ENCODE measurements at regions not wholly inside any gene's neighbourhood (a gene's known extent, or its start where the extent isn't known, plus 50 kb on each side); places are given as distances from the start of the nearest gene placed in this dataset.

DNA sequence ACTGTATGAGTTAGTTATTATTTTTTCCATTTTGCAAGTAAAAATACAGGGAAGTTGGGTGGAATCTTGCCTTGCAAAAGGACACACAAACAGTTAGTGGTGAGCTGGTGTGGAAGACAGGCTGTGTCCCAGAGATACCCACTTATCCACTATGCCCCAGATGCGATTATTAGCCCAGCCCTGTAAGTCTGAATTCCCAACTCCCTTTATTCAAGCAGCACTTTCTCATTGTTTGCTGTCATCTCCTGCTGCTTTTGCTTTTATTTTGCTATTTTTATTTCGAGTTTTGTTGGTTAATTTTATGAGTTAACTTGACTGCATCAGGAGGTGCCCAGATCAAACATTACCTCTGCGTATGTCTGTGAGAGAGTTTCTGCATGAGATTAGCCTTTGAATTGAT is 239.4 kb downstream of the DOK5 start:
- no peaks in the 10 kb centered on the region for H3K79me2 ChIP-seq (ENCODE audit: control insufficient read depth, insufficient read depth, low read length)
- DNase-seq (ENCODE audit: low read depth, low spot score) (no peak), FAIRE-seq (no peak), ATAC-seq (no peak)
- no peaks in the 10 kb centered on the region for H4K20me1 ChIP-seq (ENCODE audit: control insufficient read depth, insufficient read depth)
- intact Hi-C loops (cut with micrococcal nuclease; ENCODE audit: unreplicated experiment): no loop called here
- no peak overlapping the region for H3K4me2 ChIP-seq (ENCODE audit: control insufficient read depth, insufficient read depth)
- H3K27me3 ChIP-seq (replicated peaks in 1 of 2; ENCODE audit: control insufficient read depth in 2 of 2, insufficient read depth in 2 of 2, low read length in 1 of 2): no peaks in the 10 kb centered on the region
- no peak overlapping the region for H3K4me3 ChIP-seq
- SMC1A ChIA-PET (ENCODE audit: uncharacterized antibody, unreplicated experiment): no interaction called here
- no peak overlapping the region for H3K27ac ChIP-seq (ENCODE audit: control insufficient read depth, insufficient read depth)
- CTCF ChIA-PET: no interaction called here
- in situ Hi-C loops (cut with MboI): no loop called here
- no peaks in the 10 kb centered on the region for H3K4me1 ChIP-seq (ENCODE audit: control insufficient read depth, insufficient read depth, low read length)
- 16% methylated on average over 3 of the region's 3 CpGs for whole genome bisulfite sequencing (ENCODE audit: insufficient coverage, insufficient replicate concordance, low lambda C conversion rate, missing lambda C conversion rate)
- H3K9me3 ChIP-seq (replicated peaks; ENCODE audit: control insufficient read depth, insufficient read depth, low read length): no peaks in the 10 kb centered on the region
- RAD21 ChIA-PET (ENCODE audit: unreplicated experiment): no interaction called here
- no peaks in the 10 kb centered on the region for H3K36me3 ChIP-seq (ENCODE audit: control insufficient read depth in 2 of 2, insufficient read depth in 2 of 2, low read length in 1 of 2)
- no peak overlapping the region for H3K9ac ChIP-seq (ENCODE audit: control insufficient read depth, insufficient read depth, low read length)
- TF ChIP-seq E2F4 (IDR thresholded peaks at IDR 0.05; ENCODE audit: low read depth, low read length) (no peak), ETV6 (conservative IDR thresholded peaks at IDR 0.05 in 1 of 2, IDR thresholded peaks at IDR 0.05 in 1 of 2; ENCODE audit: borderline replicate concordance in 1 of 2, low read depth in 1 of 2) (peak in 1 of 2 experiments; percentile 88; a peak in 2 of 4 replicates)
- no peak overlapping the region for H2AFZ ChIP-seq (ENCODE audit: control insufficient read depth, low read depth, low read length)
- no TSS peak for BruUV-seq (replicated peaks)
- POLR2A ChIA-PET: no interaction called here

DNA sequence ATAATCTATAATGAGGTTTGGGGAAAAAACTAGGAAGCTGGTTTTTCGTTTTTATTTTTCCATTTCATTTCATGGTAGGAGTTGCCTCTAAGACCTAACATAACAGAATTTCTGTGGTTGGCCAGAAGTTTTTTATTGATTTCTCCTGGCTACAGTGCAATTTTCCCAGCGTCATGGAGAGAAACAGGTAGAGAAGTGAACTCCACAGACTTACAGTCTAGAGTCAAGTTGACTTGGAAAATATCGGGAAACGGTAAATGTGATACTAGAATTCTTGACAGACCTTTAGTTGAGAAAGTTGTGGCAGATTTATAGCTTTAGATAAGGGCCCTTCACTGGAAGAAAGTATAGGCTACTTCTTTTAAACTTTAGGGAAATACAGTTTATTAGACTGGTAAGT is 238.3 kb downstream of the DOK5 start:
- Histone ChIP-seq H3K27me3 (replicated peaks in 1 of 2; ENCODE audit: control insufficient read depth in 2 of 2, insufficient read depth in 2 of 2, low read length in 1 of 2) (no peaks in the 10 kb centered on the region), H3K4me3 (no peak overlapping the region), H3K79me2 (ENCODE audit: control insufficient read depth, insufficient read depth, low read length) (no peaks in the 10 kb centered on the region), H3K36me3 (ENCODE audit: control insufficient read depth in 2 of 2, insufficient read depth in 2 of 2, low read length in 1 of 2) (no peaks in the 10 kb centered on the region), H3K27ac (ENCODE audit: control insufficient read depth, insufficient read depth) (no peak overlapping the region), H4K20me1 (ENCODE audit: control insufficient read depth, insufficient read depth) (no peaks in the 10 kb centered on the region), H2AFZ (ENCODE audit: control insufficient read depth, low read depth, low read length) (no peak overlapping the region), H3K9me3 (replicated peaks; ENCODE audit: control insufficient read depth, insufficient read depth, low read length) (no peaks in the 10 kb centered on the region), H3K9ac (ENCODE audit: control insufficient read depth, insufficient read depth, low read length) (no peak overlapping the region), H3K4me2 (ENCODE audit: control insufficient read depth, insufficient read depth) (no peak overlapping the region), H3K4me1 (ENCODE audit: control insufficient read depth, insufficient read depth, low read length) (no peaks in the 10 kb centered on the region)
- SMC1A ChIA-PET (ENCODE audit: uncharacterized antibody, unreplicated experiment): no interaction called here
- POLR2A ChIA-PET: no interaction called here
- ATAC-seq (no peak), DNase-seq (ENCODE audit: low read depth, low spot score) (no peak), FAIRE-seq (no peak)
- intact Hi-C loops (cut with micrococcal nuclease; ENCODE audit: unreplicated experiment): no loop called here
- CTCF ChIA-PET: no interaction called here
- RAD21 ChIA-PET (ENCODE audit: unreplicated experiment): no interaction called here
- in situ Hi-C loops (cut with MboI): no loop called here
- BruUV-seq (replicated peaks): no TSS peak
- WGBS (ENCODE audit: insufficient coverage, insufficient replicate concordance, low lambda C conversion rate, missing lambda C conversion rate): 14% methylated on average over 4 of the region's 4 CpGs
- TF ChIP-seq, protein P1, sequence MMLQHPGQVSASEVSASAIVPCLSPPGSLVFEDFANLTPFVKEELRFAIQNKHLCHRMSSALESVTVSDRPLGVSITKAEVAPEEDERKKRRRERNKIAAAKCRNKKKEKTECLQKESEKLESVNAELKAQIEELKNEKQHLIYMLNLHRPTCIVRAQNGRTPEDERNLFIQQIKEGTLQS (IDR thresholded peaks at IDR 0.05; ENCODE audit: borderline replicate concordance, extremely low read depth, low read depth, low read length): no peak
- TF ChIP-seq CTCF (IDR thresholded peaks at IDR 0.05 in 2 of 3, conservative IDR thresholded peaks at IDR 0.05 in 1 of 3; ENCODE audit: control insufficient read depth in 2 of 3, extremely low read depth in 1 of 3, insufficient read depth in 1 of 3, low read depth in 3 of 3, low read length in 3 of 3) (no peak), ZNF274 (IDR thresholded peaks at IDR 0.05; ENCODE audit: insufficient read depth, insufficient read length) (no peak), RELB (IDR thresholded peaks at IDR 0.05; ENCODE audit: low read depth) (no peak), ZNF24 (IDR thresholded peaks at IDR 0.05) (no peak), MTA2 (IDR thresholded peaks at IDR 0.05; ENCODE audit: low read depth) (no peak), IKZF1 (conservative IDR thresholded peaks at IDR 0.05) (no peak), HDGF (IDR thresholded peaks at IDR 0.05) (no peak), EED (IDR thresholded peaks at IDR 0.05; ENCODE audit: low read depth) (no peak), RUNX3 (IDR thresholded peaks at IDR 0.05; ENCODE audit: low read length) (no peak), ZBED1 (IDR thresholded peaks at IDR 0.05; ENCODE audit: borderline replicate concordance) (no peak), YY1 (IDR thresholded peaks at IDR 0.05; ENCODE audit: low read depth, low read length) (no peak), NFYB (IDR thresholded peaks at IDR 0.05; ENCODE audit: insufficient read depth, low read depth, low read length) (no peak)

All from GM12878 (cell line).